ENCODE measurements at regions not wholly inside any gene's neighbourhood (a gene's known extent, or its start where the extent isn't known, plus 50 kb on each side); places are given as distances from the start of the nearest gene placed in this dataset.
"Not testable (repeated sequence)": the region's sequence is repeated elsewhere in the genome, so short reads cannot be mapped to it uniquely, and the experiment has no call there.

DNA sequence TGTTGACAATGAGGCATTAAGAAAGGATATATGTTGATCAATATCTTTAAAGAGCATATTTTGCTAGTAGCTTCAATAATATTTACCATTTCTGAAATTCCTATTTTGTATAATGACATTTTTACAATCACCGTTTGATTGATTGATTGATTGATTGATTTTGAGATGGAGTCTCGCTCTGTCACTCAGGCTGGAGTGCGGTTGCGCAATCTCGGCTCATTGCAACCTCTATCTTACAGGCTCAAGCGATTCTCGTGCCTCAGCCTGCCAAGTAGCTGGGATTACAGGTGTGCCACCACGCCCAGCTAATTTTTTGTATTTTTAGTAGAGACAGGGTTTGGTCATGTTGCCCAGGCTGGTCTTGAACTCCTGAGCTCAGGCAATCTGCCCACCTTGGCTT lies 150.9 kb upstream of the TEX13D start:
- not testable (repeated sequence) for DNase-seq (ENCODE audit: low read depth in 2 of 2)

DNA sequence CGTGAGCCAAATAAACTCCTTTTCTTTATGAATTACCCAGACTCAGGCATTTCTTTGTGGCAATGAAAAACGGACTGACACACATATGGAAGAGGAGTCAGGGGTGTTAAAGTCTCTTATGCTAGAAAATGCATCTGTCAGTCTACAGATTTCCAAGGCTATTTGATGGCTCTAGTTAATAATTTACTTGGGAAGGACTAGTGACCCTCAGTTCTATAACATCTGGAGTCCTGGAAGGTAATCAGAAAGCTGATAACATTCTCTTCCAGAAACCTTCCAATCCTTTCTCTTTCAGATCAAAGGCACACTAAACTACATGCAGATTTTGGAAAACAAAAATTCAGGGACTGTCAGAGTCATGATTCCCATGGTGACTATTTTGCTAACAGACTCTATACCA lies 142.0 kb upstream of the TEX13D start:
- no peak for DNase-seq (ENCODE audit: low read depth in 2 of 2)

DNA sequence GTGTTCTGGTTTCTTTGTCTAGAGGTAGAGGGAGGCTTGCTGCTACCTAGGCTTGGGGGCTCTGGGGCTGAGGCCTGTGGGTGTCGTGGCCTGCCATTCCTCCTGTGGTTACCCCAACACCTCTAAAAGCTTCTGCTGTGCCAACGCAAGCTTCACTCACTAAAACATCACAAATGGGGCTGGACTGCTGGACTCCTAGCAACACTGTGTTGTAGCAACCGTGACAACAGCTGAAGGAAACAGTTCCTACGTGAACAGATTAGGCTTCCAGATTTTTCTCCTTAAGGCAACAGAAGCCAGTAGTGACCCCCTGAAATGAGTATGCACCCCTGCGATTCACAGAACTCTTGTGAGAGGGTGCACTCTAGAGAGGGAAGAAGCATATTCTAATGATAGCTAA lies 138.3 kb upstream of the TEX13D start:
- DNase-seq (ENCODE audit: low read depth in 2 of 2) = no peak

DNA sequence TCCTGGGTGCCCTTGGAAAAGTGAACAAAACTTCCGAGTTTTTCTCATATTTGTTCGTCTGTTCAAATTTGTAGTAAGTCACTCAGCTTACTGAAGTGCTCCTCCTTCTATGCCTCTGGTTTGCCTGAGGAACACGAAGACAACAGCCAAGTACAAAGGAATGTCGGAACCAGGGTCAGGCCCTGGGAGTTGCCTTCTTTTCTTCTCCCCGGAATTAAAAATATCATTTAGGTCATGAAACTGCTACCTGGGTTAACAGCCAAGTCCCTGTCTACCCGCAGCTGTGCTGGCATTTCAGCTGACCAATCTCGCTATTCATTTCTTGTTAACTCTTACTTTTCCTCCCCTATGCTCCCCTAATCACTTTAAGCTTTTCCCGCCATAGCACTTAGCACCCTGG lies 137.6 kb upstream of the TEX13D start:
- DNase-seq (ENCODE audit: low read depth in 2 of 2) = no peak

DNA sequence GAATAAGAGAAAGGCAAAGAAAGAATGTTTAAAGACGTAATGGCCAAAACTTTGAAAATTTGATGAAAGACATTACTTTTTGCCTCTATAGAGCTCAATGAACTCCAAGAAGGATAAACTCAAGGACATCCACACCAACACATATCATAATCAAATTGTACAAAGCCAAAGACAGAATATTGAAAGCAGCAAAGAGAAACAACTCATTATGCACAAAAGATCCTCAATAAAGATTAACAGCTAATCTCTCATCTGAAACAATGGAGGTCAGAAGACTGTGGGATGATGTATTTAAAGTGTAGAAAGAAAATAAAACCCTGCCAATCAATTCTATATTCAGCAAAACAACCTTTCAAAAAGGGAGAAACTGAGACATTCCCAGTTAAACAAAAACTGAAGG lies 129.1 kb upstream of the TEX13D start:
- no peak for DNase-seq (ENCODE audit: low read depth in 2 of 2)

DNA sequence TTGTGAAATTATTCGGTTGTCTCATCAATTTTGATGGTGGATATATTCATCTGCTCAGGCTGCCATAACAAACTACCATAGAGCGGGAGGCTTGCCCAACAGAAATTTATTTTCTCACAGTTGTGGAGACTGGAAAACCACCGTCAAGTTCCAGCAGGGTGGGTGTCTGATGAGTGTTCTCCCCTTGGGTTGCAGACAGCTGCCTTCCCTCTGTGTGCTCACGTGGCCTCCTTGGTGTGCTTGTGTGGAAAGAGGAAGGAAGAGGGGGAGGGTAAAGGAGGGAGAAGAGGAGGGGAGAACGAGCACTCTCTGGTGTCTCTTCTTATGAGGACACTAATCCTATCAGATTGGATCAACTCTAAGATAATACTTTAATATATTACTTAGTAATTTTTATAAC lies 123.8 kb upstream of the TEX13D start:
- DNase-seq (ENCODE audit: low read depth in 2 of 2) = no peak

DNA sequence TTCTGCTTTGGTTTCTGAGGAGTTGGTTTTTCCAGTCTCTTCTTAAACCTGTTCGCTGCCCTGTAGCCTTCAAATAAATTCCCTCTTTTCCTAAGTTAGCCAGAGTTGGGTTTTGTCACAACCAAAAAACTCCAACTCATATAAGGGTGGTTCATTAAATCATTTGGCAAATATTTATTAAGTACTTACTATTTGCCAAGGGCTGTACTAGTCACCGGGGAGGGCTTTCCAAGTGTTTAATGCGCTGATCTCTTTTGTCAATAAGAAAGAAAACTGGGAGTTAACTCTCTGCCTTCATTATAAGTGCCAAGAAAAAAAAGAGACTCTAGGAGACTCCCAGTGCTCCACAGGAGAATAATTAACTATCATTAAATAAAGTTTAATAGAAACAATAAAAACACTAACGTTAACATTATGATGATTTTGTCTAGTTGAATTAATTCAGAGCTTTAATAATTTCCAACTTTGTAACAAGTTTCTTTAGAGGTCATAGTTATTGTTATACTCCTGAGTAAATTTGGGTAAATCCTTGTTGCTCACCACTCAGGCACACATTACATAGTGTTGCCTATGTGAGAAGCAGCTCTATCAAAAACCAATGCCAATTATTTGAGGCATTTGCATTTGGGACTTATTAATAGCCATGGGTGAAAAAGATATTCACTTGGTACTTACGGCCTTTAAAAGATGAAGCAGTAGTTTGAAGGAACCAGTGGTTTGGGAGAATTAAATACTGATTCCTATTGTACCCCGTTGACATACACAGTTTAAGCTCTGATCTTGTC lies 122.5 kb upstream of the TEX13D start:
- no peak for DNase-seq (ENCODE audit: low read depth in 2 of 2)

DNA sequence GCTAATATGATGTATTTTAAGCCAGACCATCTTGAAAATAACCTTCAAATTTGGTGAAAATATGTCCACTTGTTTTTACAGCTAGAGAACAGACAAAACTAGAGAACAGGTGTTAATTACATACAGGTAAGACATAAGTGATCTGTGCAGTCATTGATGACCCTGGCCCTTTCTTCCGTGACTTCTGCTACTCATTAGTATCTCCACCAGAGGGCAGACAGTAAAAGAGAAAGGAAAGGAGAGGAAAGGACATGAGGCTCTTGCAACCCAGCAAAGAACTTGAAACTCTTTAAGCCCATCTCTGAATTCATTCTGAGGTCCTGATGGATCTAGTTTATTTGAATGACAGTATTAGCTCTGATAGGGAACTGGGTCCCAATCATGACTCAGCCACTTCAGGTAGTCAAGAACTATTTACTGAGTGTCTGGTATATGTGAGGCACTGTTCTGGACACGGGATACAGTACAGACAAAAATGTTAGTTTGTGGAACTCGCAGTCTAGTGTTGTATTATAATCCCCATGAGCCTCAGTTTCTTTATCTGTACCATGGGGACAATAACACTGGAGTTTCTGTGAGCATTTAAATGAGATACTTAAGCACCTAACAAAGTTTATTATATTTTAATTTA lies 121.0 kb upstream of the TEX13D start:
- DNase-seq (ENCODE audit: low read depth in 2 of 2) = no peak

DNA sequence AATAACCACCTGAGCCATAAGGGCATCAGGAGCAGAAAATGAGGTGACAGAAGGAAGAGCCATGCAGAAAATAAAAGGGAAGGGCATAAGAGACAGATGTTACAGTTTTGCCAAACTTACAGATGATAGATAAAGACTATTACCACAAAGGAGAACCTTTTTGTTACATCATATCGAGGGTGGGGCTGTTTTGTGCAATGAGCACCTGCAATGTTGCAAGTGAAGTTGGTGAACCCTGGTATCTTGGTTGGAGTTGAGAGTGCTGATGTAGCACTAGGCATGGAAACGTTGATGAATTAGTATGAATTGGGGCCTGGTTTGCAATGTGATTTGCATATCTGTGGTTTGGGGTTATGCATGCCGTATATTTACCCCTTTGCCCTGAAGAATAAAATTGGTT lies 119.8 kb upstream of the TEX13D start:
- DNase-seq (ENCODE audit: low read depth in 2 of 2) = no peak

DNA sequence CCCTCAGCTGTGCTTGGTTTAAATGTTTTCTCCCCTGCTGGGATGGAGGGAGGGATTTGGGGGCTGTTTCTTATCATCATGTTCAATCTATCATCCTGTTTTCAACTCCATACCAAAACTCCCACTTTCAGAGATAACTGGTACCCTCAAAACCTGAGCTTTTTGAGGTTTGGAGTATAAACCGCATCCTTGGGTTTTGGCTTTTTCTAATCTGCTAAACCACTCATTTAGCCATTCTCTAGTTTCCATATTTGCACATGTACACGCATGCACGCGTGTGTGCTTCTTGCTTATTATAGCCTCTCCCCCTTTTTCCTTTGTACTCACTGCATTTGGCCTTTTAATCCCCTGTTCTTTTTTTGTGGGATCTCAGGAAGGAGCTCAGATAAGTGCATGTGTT lies 116.7 kb upstream of the TEX13D start:
- no peak for DNase-seq (ENCODE audit: low read depth in 2 of 2)

DNA sequence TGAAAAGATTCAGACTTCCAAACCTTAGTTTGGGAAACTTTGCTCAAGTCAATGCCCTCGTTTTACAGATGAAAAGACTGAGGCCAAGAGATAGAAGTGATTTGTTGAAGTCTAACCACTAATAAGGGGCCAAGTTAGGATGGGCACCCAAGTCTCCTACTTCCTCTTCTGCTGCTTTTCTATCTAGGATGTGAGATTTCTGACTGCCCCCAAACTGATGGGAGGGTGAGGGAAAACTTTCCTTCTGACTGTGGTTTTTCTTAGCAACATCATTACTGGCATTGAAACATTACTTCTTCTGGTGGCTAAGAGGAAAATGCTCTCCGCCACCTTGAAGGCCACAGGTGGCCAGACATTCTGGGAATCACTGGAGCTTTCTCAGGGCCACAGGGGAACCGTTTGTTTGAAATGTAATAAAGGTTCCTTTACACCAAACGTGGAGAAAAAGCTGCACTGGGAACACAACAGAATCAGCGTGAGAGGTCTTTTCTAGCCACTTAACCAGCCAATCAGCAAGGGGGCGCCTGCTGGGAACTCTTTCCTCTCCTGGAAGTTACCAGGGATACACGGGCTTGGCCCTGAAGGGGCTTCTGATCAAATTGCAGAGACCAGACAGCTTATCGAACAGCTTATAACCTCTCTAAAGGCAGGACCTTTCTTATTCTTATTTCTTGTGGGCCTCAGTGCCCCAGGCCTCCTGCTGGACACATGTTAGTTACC lies 115.9 kb upstream of the TEX13D start:
- no peak for DNase-seq (ENCODE audit: low read depth in 2 of 2)

DNA sequence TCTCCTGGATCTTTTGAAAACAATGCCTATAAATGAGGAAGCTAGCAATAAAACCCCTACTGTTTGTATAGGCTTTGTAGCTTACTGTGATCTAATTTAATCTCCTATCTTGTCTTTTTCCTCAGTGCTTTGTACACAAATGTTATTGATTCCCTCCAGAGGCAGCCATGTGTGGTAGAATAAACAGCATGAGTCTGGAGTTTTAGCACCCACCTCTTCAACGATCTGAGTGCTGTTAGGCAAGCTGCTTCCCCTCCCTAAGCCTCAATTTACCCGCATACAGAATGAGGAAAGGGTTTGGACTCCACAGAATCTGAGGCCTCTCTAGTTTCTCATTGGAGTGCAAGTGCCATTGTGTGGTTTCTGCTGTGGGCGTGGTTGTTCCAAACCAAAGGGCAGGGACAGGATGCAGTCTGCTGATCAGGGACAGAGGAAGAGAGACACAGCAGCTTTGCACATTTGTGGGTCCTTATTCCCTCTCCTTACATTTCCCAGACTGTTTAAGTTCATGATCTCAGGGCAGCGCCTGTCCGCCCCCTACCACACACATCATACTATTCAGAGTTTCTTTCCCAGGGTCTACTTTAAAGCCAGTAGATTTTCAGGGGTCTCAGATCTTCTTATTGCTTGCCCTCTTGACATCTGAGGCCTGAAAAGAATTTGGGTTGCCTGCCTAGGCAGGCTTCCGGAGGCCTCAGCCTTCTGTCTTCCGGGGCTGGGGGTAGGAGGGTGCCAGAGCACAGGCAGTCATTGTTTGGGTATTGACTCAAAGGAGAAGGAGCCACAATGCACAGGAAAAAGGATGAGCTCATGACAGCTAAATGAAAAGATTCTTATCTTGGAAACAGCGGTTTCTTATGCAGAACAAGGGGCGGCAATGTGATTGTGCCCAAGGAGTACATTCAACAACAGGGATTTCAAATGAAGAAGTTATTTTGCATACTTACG lies 114.9 kb upstream of the TEX13D start:
- peak in 1 of 2 donors; percentile 13 for DNase-seq (ENCODE audit: low read depth in 2 of 2)

DNA sequence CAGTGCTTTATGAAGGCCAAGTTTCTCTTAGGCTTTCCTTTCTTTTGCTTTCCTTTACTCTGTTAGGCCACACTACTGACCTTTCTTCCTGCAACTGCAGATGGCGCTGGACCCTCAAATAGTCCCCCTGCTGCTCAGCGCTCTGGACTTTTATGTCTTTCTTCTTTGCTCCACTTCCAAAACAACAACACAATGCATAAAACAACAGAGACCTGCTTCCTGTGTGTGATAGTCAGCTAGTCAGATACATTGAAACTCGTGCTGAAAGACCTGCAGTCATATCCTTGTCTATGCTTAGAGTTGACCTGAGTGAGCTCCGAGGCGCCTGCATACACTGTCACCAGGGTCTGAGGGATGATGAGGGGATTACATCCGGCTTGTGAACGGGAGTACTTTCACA lies 108.9 kb upstream of the TEX13D start:
- DNase-seq (ENCODE audit: low read depth in 2 of 2) = no peak

DNA sequence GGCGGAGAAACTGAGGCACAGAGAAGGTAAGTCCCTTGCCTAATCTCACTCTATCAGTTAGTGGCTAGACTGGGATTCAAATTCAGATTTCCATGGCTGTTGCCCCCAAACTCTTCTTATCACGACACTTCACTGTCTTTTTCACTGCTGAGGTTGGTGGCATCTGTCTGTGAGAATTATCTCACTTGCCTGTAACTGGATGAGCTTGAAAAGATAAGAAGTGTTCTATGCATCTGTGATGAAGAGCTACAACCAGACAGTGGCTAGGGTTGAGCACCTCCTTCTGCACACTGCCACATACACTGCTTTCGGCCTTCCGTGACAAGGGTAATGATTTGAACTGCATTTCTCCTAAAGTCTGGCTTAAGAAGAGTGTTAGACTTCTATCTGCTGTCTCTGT lies 107.9 kb upstream of the TEX13D start:
- DNase-seq (ENCODE audit: low read depth in 2 of 2) = no peak

DNA sequence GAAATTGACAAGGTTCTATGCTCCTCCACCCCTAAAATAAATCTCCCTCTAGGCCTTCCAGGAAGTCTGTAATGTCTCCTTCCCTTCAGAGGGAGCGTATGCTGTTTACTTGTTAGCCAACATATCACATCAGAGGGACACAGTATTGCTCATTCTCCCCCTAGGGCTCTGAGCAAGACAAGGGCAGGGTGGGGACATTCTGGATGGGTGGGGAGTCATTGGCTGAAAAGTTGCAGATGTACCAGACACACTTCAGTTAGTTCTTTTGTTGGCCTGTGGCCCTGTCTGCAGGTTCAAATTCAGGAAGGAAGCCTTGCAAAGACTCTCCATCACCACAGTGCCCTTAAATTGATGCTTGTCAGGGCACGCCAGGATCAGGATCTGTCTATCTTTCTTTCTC lies 106.3 kb upstream of the TEX13D start:
- no peak for DNase-seq (ENCODE audit: low read depth in 2 of 2)

DNA sequence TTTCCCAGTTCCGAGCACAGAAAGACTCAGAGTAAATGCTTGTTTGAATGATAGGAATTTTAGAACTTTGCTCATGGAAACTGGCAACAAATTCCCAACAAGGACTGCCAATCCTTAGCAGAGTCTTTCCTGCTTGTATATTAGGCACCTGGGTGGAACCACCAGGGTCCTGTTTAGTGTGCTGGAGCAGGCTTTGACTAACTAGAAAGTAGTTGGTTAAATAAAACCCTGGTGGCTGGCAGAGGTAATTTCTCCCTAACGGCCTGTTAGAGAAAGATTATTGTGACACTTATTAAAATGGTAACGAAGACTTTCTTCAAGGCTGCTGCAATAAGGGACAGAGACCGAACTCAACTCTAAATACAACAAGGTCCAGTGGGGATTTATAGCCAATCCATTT lies 103.6 kb upstream of the TEX13D start:
- no peak for DNase-seq (ENCODE audit: low read depth in 2 of 2)

DNA sequence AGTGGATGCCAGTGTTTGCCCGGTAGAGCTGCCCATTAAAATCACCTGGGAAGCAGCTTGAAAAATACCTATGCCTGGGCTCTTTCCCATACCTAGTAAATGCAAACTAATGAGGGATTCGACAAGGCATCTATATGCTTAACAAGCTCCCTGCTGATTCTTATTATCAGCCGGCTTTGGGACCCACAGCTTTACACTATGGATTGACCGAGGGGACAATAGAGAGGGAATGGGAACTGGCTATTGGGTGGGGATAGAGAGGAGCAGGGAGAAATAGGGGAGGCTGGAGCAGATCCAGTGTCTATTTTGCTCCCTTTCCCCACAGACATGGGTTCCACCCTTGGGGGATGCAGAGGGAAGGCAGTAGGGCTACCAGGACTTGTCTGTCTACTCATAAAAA lies 103.1 kb upstream of the TEX13D start:
- no peak for DNase-seq (ENCODE audit: low read depth in 2 of 2)

DNA sequence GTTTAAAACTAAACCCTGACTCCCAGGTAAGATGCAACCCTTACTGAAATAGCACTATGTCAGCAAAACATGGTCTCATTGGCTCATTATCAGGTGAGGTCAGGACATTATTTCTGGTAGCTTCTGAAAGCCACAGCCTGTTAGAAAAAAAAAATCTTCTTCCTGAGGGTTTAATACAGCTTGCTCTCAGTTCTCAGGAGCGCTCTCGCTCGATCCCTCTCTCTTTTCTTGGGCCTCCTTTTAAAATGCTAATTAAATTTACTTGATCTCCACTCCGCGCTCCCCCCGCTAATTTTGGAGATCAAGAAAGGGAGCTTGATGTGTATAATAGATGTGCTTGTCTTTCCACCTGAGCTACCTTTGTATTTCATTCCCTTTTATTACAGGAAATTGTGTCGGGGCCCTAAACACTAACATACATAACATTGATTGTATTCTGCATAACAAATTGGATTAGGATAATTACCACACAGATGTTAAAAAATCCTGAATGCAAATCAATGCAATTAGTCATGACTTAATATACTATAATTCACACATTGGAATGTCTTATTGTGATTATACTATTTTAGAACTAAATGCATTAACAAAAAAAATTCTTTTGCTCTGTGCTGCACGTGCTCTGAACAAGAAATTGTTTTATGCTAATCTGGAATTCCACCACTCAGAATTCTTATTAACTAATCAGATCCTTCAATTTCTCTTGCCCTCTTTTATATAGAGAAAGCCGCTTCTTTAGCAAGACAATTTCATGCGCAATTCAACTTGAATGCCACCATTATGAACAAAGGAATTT lies 101.6 kb upstream of the TEX13D start:
- DNase-seq (ENCODE audit: low read depth in 2 of 2) = no peak

DNA sequence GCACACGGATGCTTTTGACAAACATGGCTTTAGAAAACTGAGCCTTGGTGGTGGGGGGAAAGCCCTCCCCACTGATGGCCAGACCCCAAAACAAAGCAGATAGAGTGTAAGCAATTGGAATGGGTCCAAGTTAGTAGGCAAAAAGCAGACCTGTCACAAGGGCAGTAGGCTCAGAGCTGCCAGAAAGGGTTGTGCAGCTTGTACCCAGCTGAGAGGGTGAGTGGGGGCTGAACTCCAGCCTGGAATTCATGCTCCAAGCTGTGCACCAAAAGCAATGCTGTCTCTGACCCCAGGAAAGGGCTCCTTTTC lies 101.1 kb upstream of the TEX13D start:
- no peak for DNase-seq (ENCODE audit: low read depth in 2 of 2)

DNA sequence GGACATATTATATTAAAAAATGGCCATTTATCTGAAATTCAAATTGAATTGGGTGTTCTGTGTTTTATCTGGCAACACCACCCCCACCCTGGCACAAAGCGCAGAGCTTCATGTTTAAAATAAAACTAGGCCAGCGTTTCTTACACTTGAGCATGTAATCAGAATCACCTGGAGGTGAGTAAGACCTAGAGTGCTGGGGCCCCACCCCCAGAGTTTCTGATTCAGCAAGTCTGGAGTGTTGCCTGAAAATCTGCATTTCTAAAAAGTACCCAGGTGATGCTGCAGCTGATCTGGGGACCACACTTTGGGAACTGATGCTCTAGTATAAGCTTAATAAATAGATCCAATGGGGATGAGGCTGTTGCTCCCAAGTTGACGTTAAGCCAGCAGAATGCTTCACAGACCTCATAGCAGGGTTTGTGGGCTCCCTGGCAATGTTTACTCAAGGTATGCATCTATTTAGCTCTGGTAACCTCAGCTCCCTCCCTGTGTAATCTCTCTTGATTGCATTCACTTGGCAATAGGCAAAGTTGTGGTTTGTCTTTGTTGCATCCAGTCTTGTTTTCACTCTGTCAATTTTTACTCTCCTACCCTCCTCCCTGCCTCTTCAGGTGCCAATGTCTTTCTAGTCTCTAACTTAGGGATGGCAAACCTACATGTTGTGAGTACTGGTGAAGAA lies 99.8 kb upstream of the TEX13D start:
- DNase-seq (ENCODE audit: low read depth in 2 of 2) = no peak

DNA sequence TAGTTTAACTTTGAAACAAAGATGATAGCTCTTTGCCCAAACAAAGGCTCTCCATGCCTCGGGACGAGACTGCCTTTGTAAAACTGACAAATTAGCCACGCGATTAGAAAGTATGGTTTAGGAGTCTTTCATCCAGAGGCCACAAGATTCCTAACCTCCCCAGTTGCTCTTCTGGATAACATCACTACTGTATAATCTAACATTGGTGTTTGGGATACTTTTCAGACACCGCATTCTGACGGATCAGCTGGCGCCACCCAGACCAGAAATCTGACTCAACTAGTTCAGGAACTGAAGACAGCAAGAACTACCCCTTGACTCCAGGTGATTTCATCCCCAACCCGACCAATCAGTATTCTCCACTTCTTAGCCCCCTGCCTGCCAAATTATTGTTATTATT lies 98.1 kb upstream of the TEX13D start:
- DNase-seq (ENCODE audit: low read depth in 2 of 2) = no peak

Data from stimulated activated CD8-positive, alpha-beta memory T cell treated with anti-CD3 and anti-CD28 coated beads, Interleukin-7, amount 100 ng/mL, for 1 hour (primary cell).